ENCODE measurements at regions not wholly inside any gene's neighbourhood (a gene's known extent, or its start where the extent isn't known, plus 50 kb on each side); places are given as distances from the start of the nearest gene placed in this dataset.

GRCh38 chr3:3619815-3620214 lies 179.4 kb upstream of the LRRN1 start:
- Histone ChIP-seq H3K4me1 (ENCODE audit: control insufficient read depth in 2 of 2, insufficient read depth in 2 of 2, low read length in 1 of 2) (no peaks in the 10 kb centered on the region), H3K27ac (ENCODE audit: low read depth in 2 of 2, low read length in 1 of 2) (no peak overlapping the region), H3K27me3 (ENCODE audit: control insufficient read depth in 1 of 2, insufficient read depth in 2 of 2, low read length in 2 of 2) (no peaks in the 10 kb centered on the region), H3K4me3 (ENCODE audit: low read depth in 1 of 2, low read length in 2 of 2) (no peak overlapping the region), H3K9me3 (ENCODE audit: control insufficient read depth in 2 of 2, insufficient read depth in 1 of 2, low read depth in 1 of 2, low read length in 1 of 2) (peaks cover 3% of the 10 kb centered on the region in 2 donors), H3K36me3 (ENCODE audit: control insufficient read depth in 2 of 2, insufficient read depth in 2 of 2, low read length in 1 of 2) (no peaks in the 10 kb centered on the region)
- 86 to 97% methylated on average over 1 of the region's 1 CpG for WGBS, 2 donors

- no peaks in the 10 kb centered on the region for H3K36me3 ChIP-seq (ENCODE audit: control insufficient read depth in 2 of 2, insufficient read depth in 2 of 2, low read length in 1 of 2)
- H3K4me3 ChIP-seq (ENCODE audit: low read depth in 1 of 2, low read length in 2 of 2): no peak overlapping the region
- no peak overlapping the region for H3K27ac ChIP-seq (ENCODE audit: low read depth in 2 of 2, low read length in 1 of 2)
- H3K9me3 ChIP-seq (ENCODE audit: control insufficient read depth in 2 of 2, insufficient read depth in 1 of 2, low read depth in 1 of 2, low read length in 1 of 2): peaks cover 3% of the 10 kb centered on the region in 2 donors
- WGBS, 2 donors: 73 to 75% methylated on average over 1 of the region's 1 CpG
- no peaks in the 10 kb centered on the region for H3K4me1 ChIP-seq (ENCODE audit: control insufficient read depth in 2 of 2, insufficient read depth in 2 of 2, low read length in 1 of 2)
- no peaks in the 10 kb centered on the region for H3K27me3 ChIP-seq (ENCODE audit: control insufficient read depth in 1 of 2, insufficient read depth in 2 of 2, low read length in 2 of 2)
Observed at GRCh38 chr3:3618623-3619022, 180.6 kb upstream of the LRRN1 start.

GRCh38 chr3:3615533-3615932 lies 183.7 kb upstream of the LRRN1 start:
- Histone ChIP-seq H3K4me3 (ENCODE audit: low read depth in 1 of 2, low read length in 2 of 2) (no peak overlapping the region), H3K27me3 (ENCODE audit: control insufficient read depth in 1 of 2, insufficient read depth in 2 of 2, low read length in 2 of 2) (no peaks in the 10 kb centered on the region), H3K9me3 (ENCODE audit: control insufficient read depth in 2 of 2, insufficient read depth in 1 of 2, low read depth in 1 of 2, low read length in 1 of 2) (no peaks in the 10 kb centered on the region), H3K4me1 (ENCODE audit: control insufficient read depth in 2 of 2, insufficient read depth in 2 of 2, low read length in 1 of 2) (no peaks in the 10 kb centered on the region), H3K27ac (ENCODE audit: low read depth in 2 of 2, low read length in 1 of 2) (no peak overlapping the region), H3K36me3 (ENCODE audit: control insufficient read depth in 2 of 2, insufficient read depth in 2 of 2, low read length in 1 of 2) (no peaks in the 10 kb centered on the region)
- WGBS, 2 donors: 54 to 65% methylated on average over 3 of the region's 3 CpGs

GRCh38 chr3:3610581-3611298 lies 188.5 kb upstream of the LRRN1 start:
- 47 to 56% methylated on average over 4 of the region's 4 CpGs for WGBS, 2 donors
- Histone ChIP-seq H3K9me3 (ENCODE audit: control insufficient read depth in 2 of 2, insufficient read depth in 1 of 2, low read depth in 1 of 2, low read length in 1 of 2) (no peaks in the 10 kb centered on the region), H3K27me3 (ENCODE audit: control insufficient read depth in 1 of 2, insufficient read depth in 2 of 2, low read length in 2 of 2) (no peaks in the 10 kb centered on the region), H3K4me1 (ENCODE audit: control insufficient read depth in 2 of 2, insufficient read depth in 2 of 2, low read length in 1 of 2) (no peaks in the 10 kb centered on the region), H3K36me3 (ENCODE audit: control insufficient read depth in 2 of 2, insufficient read depth in 2 of 2, low read length in 1 of 2) (no peaks in the 10 kb centered on the region), H3K27ac (ENCODE audit: low read depth in 2 of 2, low read length in 1 of 2) (no peak overlapping the region), H3K4me3 (ENCODE audit: low read depth in 1 of 2, low read length in 2 of 2) (no peak overlapping the region)

GRCh38 chr3:3606321-3606720 lies 192.9 kb upstream of the LRRN1 start:
- Histone ChIP-seq H3K4me1 (ENCODE audit: control insufficient read depth in 2 of 2, insufficient read depth in 2 of 2, low read length in 1 of 2) (no peaks in the 10 kb centered on the region), H3K27ac (ENCODE audit: low read depth in 2 of 2, low read length in 1 of 2) (no peak overlapping the region), H3K4me3 (ENCODE audit: low read depth in 1 of 2, low read length in 2 of 2) (no peak overlapping the region), H3K9me3 (ENCODE audit: control insufficient read depth in 2 of 2, insufficient read depth in 1 of 2, low read depth in 1 of 2, low read length in 1 of 2) (no peaks in the 10 kb centered on the region), H3K36me3 (ENCODE audit: control insufficient read depth in 2 of 2, insufficient read depth in 2 of 2, low read length in 1 of 2) (no peaks in the 10 kb centered on the region), H3K27me3 (ENCODE audit: control insufficient read depth in 1 of 2, insufficient read depth in 2 of 2, low read length in 2 of 2) (no peaks in the 10 kb centered on the region)
- 70 to 82% methylated on average over 4 of the region's 4 CpGs for WGBS, 2 donors

- no peaks in the 10 kb centered on the region for H3K36me3 ChIP-seq (ENCODE audit: control insufficient read depth in 2 of 2, insufficient read depth in 2 of 2, low read length in 1 of 2)
- H3K9me3 ChIP-seq (ENCODE audit: control insufficient read depth in 2 of 2, insufficient read depth in 1 of 2, low read depth in 1 of 2, low read length in 1 of 2): no peaks in the 10 kb centered on the region
- H3K4me1 ChIP-seq (ENCODE audit: control insufficient read depth in 2 of 2, insufficient read depth in 2 of 2, low read length in 1 of 2): no peaks in the 10 kb centered on the region
- 35 to 56% methylated on average over 3 of the region's 3 CpGs for WGBS, 2 donors
- no peak overlapping the region for H3K4me3 ChIP-seq (ENCODE audit: low read depth in 1 of 2, low read length in 2 of 2)
- no peak overlapping the region for H3K27ac ChIP-seq (ENCODE audit: low read depth in 2 of 2, low read length in 1 of 2)
- no peaks in the 10 kb centered on the region for H3K27me3 ChIP-seq (ENCODE audit: control insufficient read depth in 1 of 2, insufficient read depth in 2 of 2, low read length in 2 of 2)
Observed at GRCh38 chr3:3605226-3605625, 194.0 kb upstream of the LRRN1 start.

- H3K36me3 ChIP-seq (ENCODE audit: control insufficient read depth in 2 of 2, insufficient read depth in 2 of 2, low read length in 1 of 2): no peaks in the 10 kb centered on the region
- H3K4me3 ChIP-seq (ENCODE audit: low read depth in 1 of 2, low read length in 2 of 2): no peak overlapping the region
- H3K9me3 ChIP-seq (ENCODE audit: control insufficient read depth in 2 of 2, insufficient read depth in 1 of 2, low read depth in 1 of 2, low read length in 1 of 2): no peaks in the 10 kb centered on the region
- H3K4me1 ChIP-seq (ENCODE audit: control insufficient read depth in 2 of 2, insufficient read depth in 2 of 2, low read length in 1 of 2): no peaks in the 10 kb centered on the region
- 91 to 97% methylated on average over 4 of the region's 4 CpGs for WGBS, 2 donors
- no peaks in the 10 kb centered on the region for H3K27me3 ChIP-seq (ENCODE audit: control insufficient read depth in 1 of 2, insufficient read depth in 2 of 2, low read length in 2 of 2)
- no peak overlapping the region for H3K27ac ChIP-seq (ENCODE audit: low read depth in 2 of 2, low read length in 1 of 2)
Observed at GRCh38 chr3:3603351-3603750, 195.9 kb upstream of the LRRN1 start.

- no peak overlapping the region for H3K4me3 ChIP-seq (ENCODE audit: low read depth in 1 of 2, low read length in 2 of 2)
- no peaks in the 10 kb centered on the region for H3K27me3 ChIP-seq (ENCODE audit: control insufficient read depth in 1 of 2, insufficient read depth in 2 of 2, low read length in 2 of 2)
- no peaks in the 10 kb centered on the region for H3K36me3 ChIP-seq (ENCODE audit: control insufficient read depth in 2 of 2, insufficient read depth in 2 of 2, low read length in 1 of 2)
- H3K4me1 ChIP-seq (ENCODE audit: control insufficient read depth in 2 of 2, insufficient read depth in 2 of 2, low read length in 1 of 2): no peaks in the 10 kb centered on the region
- H3K27ac ChIP-seq (ENCODE audit: low read depth in 2 of 2, low read length in 1 of 2): no peak overlapping the region
- WGBS, 2 donors: 81 to 86% methylated on average over 3 of the region's 3 CpGs
- no peaks in the 10 kb centered on the region for H3K9me3 ChIP-seq (ENCODE audit: control insufficient read depth in 2 of 2, insufficient read depth in 1 of 2, low read depth in 1 of 2, low read length in 1 of 2)
Observed at GRCh38 chr3:3600665-3601340, 198.4 kb upstream of the LRRN1 start.

GRCh38 chr3:3599016-3599415 lies 200.2 kb upstream of the LRRN1 start:
- Histone ChIP-seq H3K27ac (ENCODE audit: low read depth in 2 of 2, low read length in 1 of 2) (no peak overlapping the region), H3K4me3 (ENCODE audit: low read depth in 1 of 2, low read length in 2 of 2) (no peak overlapping the region), H3K4me1 (ENCODE audit: control insufficient read depth in 2 of 2, insufficient read depth in 2 of 2, low read length in 1 of 2) (no peaks in the 10 kb centered on the region), H3K36me3 (ENCODE audit: control insufficient read depth in 2 of 2, insufficient read depth in 2 of 2, low read length in 1 of 2) (no peaks in the 10 kb centered on the region), H3K27me3 (ENCODE audit: control insufficient read depth in 1 of 2, insufficient read depth in 2 of 2, low read length in 2 of 2) (no peaks in the 10 kb centered on the region), H3K9me3 (ENCODE audit: control insufficient read depth in 2 of 2, insufficient read depth in 1 of 2, low read depth in 1 of 2, low read length in 1 of 2) (no peaks in the 10 kb centered on the region)
- 78 to 85% methylated on average over 2 of the region's 2 CpGs for WGBS, 2 donors

- no peak overlapping the region for H3K4me3 ChIP-seq (ENCODE audit: low read depth in 1 of 2, low read length in 2 of 2)
- H3K27me3 ChIP-seq (ENCODE audit: control insufficient read depth in 1 of 2, insufficient read depth in 2 of 2, low read length in 2 of 2): no peaks in the 10 kb centered on the region
- H3K27ac ChIP-seq (ENCODE audit: low read depth in 2 of 2, low read length in 1 of 2): no peak overlapping the region
- H3K4me1 ChIP-seq (ENCODE audit: control insufficient read depth in 2 of 2, insufficient read depth in 2 of 2, low read length in 1 of 2): no peaks in the 10 kb centered on the region
- H3K36me3 ChIP-seq (ENCODE audit: control insufficient read depth in 2 of 2, insufficient read depth in 2 of 2, low read length in 1 of 2): no peaks in the 10 kb centered on the region
- no peaks in the 10 kb centered on the region for H3K9me3 ChIP-seq (ENCODE audit: control insufficient read depth in 2 of 2, insufficient read depth in 1 of 2, low read depth in 1 of 2, low read length in 1 of 2)
- 71 to 80% methylated on average over 3 of the region's 3 CpGs for whole genome bisulfite sequencing, 2 donors
Observed at GRCh38 chr3:3594986-3595385, 204.2 kb upstream of the LRRN1 start.

Data from esophagus (tissue), 2 donors.